HG03135 (cell line): ENCODE measurements at regions not wholly inside any gene's neighbourhood (a gene's known extent, or its start where the extent isn't known, plus 50 kb on each side); places are given as distances from the start of the nearest gene placed in this dataset.
"Not testable (repeated sequence)": the region's sequence is repeated elsewhere in the genome, so short reads cannot be mapped to it uniquely, and the experiment has no call there.

ENCODE experiments used
- ATAC-seq: cut with Tn5 transposase; IDR thresholded peaks from one replicate; pipeline ENCODE4 v1.9.1; 2021; ENCODE audit warnings: mild to moderate bottlenecking, moderate library complexity; ENCODE audit not compliant: unreplicated experiment

- no peak for ATAC-seq
Observed at GRCh38 chr11:92123540-92123939, 101.1 kb upstream of the FAT3 start.

GRCh38 chr11:92122561-92122960, 102.1 kb upstream of the FAT3 start:
- ATAC-seq = no peak

- ATAC-seq = no peak
Observed at GRCh38 chr11:92111287-92111686, 113.3 kb upstream of the FAT3 start.

- no peak for ATAC-seq
Observed at GRCh38 chr11:92109466-92109865, 115.2 kb upstream of the FAT3 start.

GRCh38 chr11:92107331-92107730, 117.3 kb upstream of the FAT3 start:
- ATAC-seq = no peak

- ATAC-seq = no peak
Observed at GRCh38 chr11:92104349-92104748, 120.3 kb upstream of the FAT3 start.

- no peak for ATAC-seq
Observed at GRCh38 chr11:92101920-92102319, 122.7 kb upstream of the FAT3 start.

- no peak for ATAC-seq
Observed at GRCh38 chr11:92099183-92099582, 125.4 kb upstream of the FAT3 start.

- ATAC-seq = no peak
Observed at GRCh38 chr11:92098172-92098571, 126.4 kb upstream of the FAT3 start.

GRCh38 chr11:92087725-92088537, 136.7 kb upstream of the FAT3 start:
- no peak for ATAC-seq

GRCh38 chr11:92083123-92083522, 141.5 kb upstream of the FAT3 start:
- ATAC-seq = no peak

GRCh38 chr11:92082652-92083051, 142.0 kb upstream of the FAT3 start:
- ATAC-seq = no peak

GRCh38 chr11:92074498-92074897, 150.1 kb upstream of the FAT3 start:
- not testable (repeated sequence) for ATAC-seq

GRCh38 chr11:92071660-92072059, 153.0 kb upstream of the FAT3 start:
- ATAC-seq = no peak

- no peak for ATAC-seq
Observed at GRCh38 chr11:92070026-92070889, 154.4 kb upstream of the FAT3 start.

- no peak for ATAC-seq
Observed at GRCh38 chr11:92067016-92067415, 157.6 kb upstream of the FAT3 start.

GRCh38 chr11:92061456-92062062, 163.1 kb upstream of the FAT3 start:
- ATAC-seq = no peak

- no peak for ATAC-seq
Observed at GRCh38 chr11:92057849-92058442, 166.7 kb upstream of the FAT3 start.

GRCh38 chr11:92053216-92053615, 171.4 kb upstream of the FAT3 start:
- no peak for ATAC-seq

GRCh38 chr11:92050305-92050704, 174.3 kb upstream of the FAT3 start:
- ATAC-seq = no peak

GRCh38 chr11:92048415-92048814, 176.2 kb upstream of the FAT3 start:
- ATAC-seq = no peak
